Gastroesophageal sphincter (tissue), 4 donors: ENCODE measurements at regions not wholly inside any gene's neighbourhood (a gene's known extent, or its start where the extent isn't known, plus 50 kb on each side); places are given as distances from the start of the nearest gene placed in this dataset.

ENCODE experiments used
- ATAC-seq: fragments of 150-250 bp; one replicate; pipeline ENCODE4 v1.9.1; 2016; ENCODE audit warnings: mild to moderate bottlenecking, moderate library complexity
- H3K27ac ChIP-seq, 4 donors: fragments of 200-600 bp; sonication (generic) in 3 of 4; 1 replicate in 3 of 4; 2 replicates in 1 of 4; pipeline ENCODE4 v1.5.1; 2016 to 2019
- H3K27me3 ChIP-seq: fragments of 200-600 bp; sonication (generic); one replicate; pipeline ENCODE4 v1.5.1; 2019
- H3K36me3 ChIP-seq, 2 donors: fragments of 200-600 bp; sonication (generic); one replicate each; pipeline ENCODE4 v1.5.1; 2019; ENCODE audit warnings: control low read depth in 1 of 2
- H3K4me1 ChIP-seq, 3 donors: fragments of 200-600 bp; sonication (generic); 1 replicate in 2 of 3; 2 replicates in 1 of 3; pipeline ENCODE4 v1.5.1; 2016 to 2019; ENCODE audit warnings: control low read depth in 2 of 3
- H3K4me3 ChIP-seq, 2 donors: fragments of 200-600 bp; sonication (generic); one replicate each; pipeline ENCODE4 v1.5.1; 2019; ENCODE audit warnings: mild to moderate bottlenecking in 1 of 2, moderate library complexity in 1 of 2
- H3K9me3 ChIP-seq, 3 donors: fragments of 200-600 bp; sonication (generic); one replicate each; pipeline ENCODE4 v1.5.1; 2017 to 2019; ENCODE audit warnings: control low read depth in 2 of 3
- CTCF ChIP-seq, 4 experiments: fragments of 200-600 bp in 2 of 4; fragments of 450-650 bp in 2 of 4; sonication (generic) in 1 of 4; IDR thresholded peaks; one replicate each; pipeline ENCODE4 v1.5.1; 2017 to 2019; ENCODE audit warnings: antibody characterized with exemption in 4 of 4, mild to moderate bottlenecking in 2 of 4, moderate library complexity in 2 of 4
- EP300 ChIP-seq: sonication (generic); formaldehyde crosslinking; IDR thresholded peaks from one replicate; pipeline ENCODE4 v1.6.1; 2017; ENCODE audit warnings: antibody characterized with exemption, mild to moderate bottlenecking
- POLR2A ChIP-seq, 2 donors: fragments of 450-650 bp; IDR thresholded peaks; one replicate each; pipeline ENCODE4 v1.6.1; 2017; ENCODE audit warnings: antibody characterized with exemption in 2 of 2, mild to moderate bottlenecking in 2 of 2, moderate library complexity in 1 of 2
- POLR2AphosphoS5 ChIP-seq: sonication (generic); formaldehyde crosslinking; IDR thresholded peaks from one replicate; pipeline ENCODE4 v1.6.1; 2017; ENCODE audit warnings: antibody characterized with exemption
- WGBS, 2 donors: methylation state at CpG; one replicate each; pipeline ENCODE4 v1.1.5; 2018; ENCODE audit warnings: low coverage in 1 of 2; 5-methylcytosine and 5-hydroxymethylcytosine counted together

- Histone ChIP-seq H3K9me3 (no peaks in the 10 kb centered on the region), H3K27me3 (peaks cover 59% of the 10 kb centered on the region), H3K4me1 (no peaks in the 10 kb centered on the region), H3K36me3 (no peaks in the 10 kb centered on the region), H3K27ac (no peak overlapping the region), H3K4me3 (no peak overlapping the region)
- TF ChIP-seq CTCF (IDR thresholded peaks at IDR 0.05) = no peak
- TF ChIP-seq POLR2AphosphoS5 = no peak
- no peak for TF ChIP-seq POLR2A (IDR thresholded peaks at IDR 0.05)
- no peak for TF ChIP-seq EP300
- 57 to 70% methylated on average over 2 of the region's 2 CpGs for WGBS, 2 donors
- ATAC-seq = no peak
Measured at GRCh38 chr16:86812363-86812970, 234.1 kb downstream of the FOXL1 start.

- H3K36me3 ChIP-seq = no peaks in the 10 kb centered on the region
- ATAC-seq = no peak
- H3K27me3 ChIP-seq = peaks cover 59% of the 10 kb centered on the region
- H3K9me3 ChIP-seq = no peaks in the 10 kb centered on the region
- WGBS, 2 donors = 71 to 93% methylated on average over 7 of the region's 7 CpGs
- no peak for TF ChIP-seq POLR2A (IDR thresholded peaks at IDR 0.05)
- H3K4me1 ChIP-seq = no peaks in the 10 kb centered on the region
- no peak overlapping the region for H3K4me3 ChIP-seq
- no peak overlapping the region for H3K27ac ChIP-seq
Measured at GRCh38 chr16:86814256-86814655, 235.9 kb downstream of the FOXL1 start.

- TF ChIP-seq POLR2A (IDR thresholded peaks at IDR 0.05) = no peak
- TF ChIP-seq CTCF (IDR thresholded peaks at IDR 0.05) = no peak
- no peak for TF ChIP-seq EP300
- TF ChIP-seq POLR2AphosphoS5 = no peak
- WGBS, 2 donors = 50 to 69% methylated on average over 9 of the region's 9 CpGs
- Histone ChIP-seq H3K9me3 (no peaks in the 10 kb centered on the region), H3K27me3 (peaks cover 63% of the 10 kb centered on the region), H3K36me3 (no peaks in the 10 kb centered on the region), H3K4me1 (no peaks in the 10 kb centered on the region), H3K27ac (no peak overlapping the region), H3K4me3 (no peak overlapping the region)
- no peak for ATAC-seq
Measured at GRCh38 chr16:86816930-86817625, 238.7 kb downstream of the FOXL1 start.

GRCh38 chr16:86818671-86819532 lies 240.6 kb downstream of the FOXL1 start:
- Histone ChIP-seq H3K4me3 (no peak overlapping the region), H3K27ac (no peak overlapping the region), H3K27me3 (peaks cover 71% of the 10 kb centered on the region), H3K9me3 (no peaks in the 10 kb centered on the region), H3K36me3 (no peaks in the 10 kb centered on the region), H3K4me1 (no peaks in the 10 kb centered on the region)
- WGBS, 2 donors = 31 to 33% methylated on average over 3 to 15 of the region's 29 CpGs
- no peak for TF ChIP-seq POLR2A (IDR thresholded peaks at IDR 0.05)
- TF ChIP-seq POLR2AphosphoS5 = no peak
- no peak for TF ChIP-seq EP300
- ATAC-seq = no peak

GRCh38 chr16:86819533-86819892 lies 241.2 kb downstream of the FOXL1 start:
- no peaks in the 10 kb centered on the region for H3K9me3 ChIP-seq
- no peak for ATAC-seq
- no peaks in the 10 kb centered on the region for H3K4me1 ChIP-seq
- H3K4me3 ChIP-seq = no peak overlapping the region
- TF ChIP-seq POLR2AphosphoS5 = no peak
- no peak for TF ChIP-seq CTCF (IDR thresholded peaks at IDR 0.05)
- no peak for TF ChIP-seq POLR2A (IDR thresholded peaks at IDR 0.05)
- TF ChIP-seq EP300 = no peak
- 20 to 40% methylated on average over 1 of the region's 4 CpGs for WGBS, 2 donors
- no peaks in the 10 kb centered on the region for H3K36me3 ChIP-seq
- peaks cover 77% of the 10 kb centered on the region for H3K27me3 ChIP-seq
- no peak overlapping the region for H3K27ac ChIP-seq
